Sigmoid colon (tissue), 6 donors: ENCODE measurements at regions not wholly inside any gene's neighbourhood (a gene's known extent, or its start where the extent isn't known, plus 50 kb on each side); places are given as distances from the start of the nearest gene placed in this dataset.
"Not testable (repeated sequence)": the region's sequence is repeated elsewhere in the genome, so short reads cannot be mapped to it uniquely, and the experiment has no call there.

Experiments used
- DNase-seq: peaks from one replicate; pipeline ENCODE4 v3.0.0-alpha.2; 2019
- H3K27ac ChIP-seq, 4 donors: fragments of 200-600 bp; sonication (generic); one replicate each; pipeline ENCODE4 v1.5.1; 2016 to 2019; ENCODE audit warnings: mild to moderate bottlenecking in 1 of 4
- H3K27me3 ChIP-seq, 3 donors: fragments of 200-600 bp; sonication (generic); one replicate each; pipeline ENCODE4 v1.5.1; 2019; ENCODE audit warnings: mild to moderate bottlenecking in 1 of 3
- H3K36me3 ChIP-seq, 4 donors: fragments of 200-600 bp; sonication (generic); one replicate each; pipeline ENCODE4 v1.5.1; 2016 to 2019
- H3K4me1 ChIP-seq, 4 donors: fragments of 200-600 bp; sonication (generic); one replicate each; pipeline ENCODE4 v1.5.1; 2017 to 2019
- H3K4me3 ChIP-seq, 4 donors: fragments of 200-600 bp; sonication (generic); one replicate each; pipeline ENCODE4 v1.5.1; 2017 to 2019; ENCODE audit warnings: mild to moderate bottlenecking in 2 of 4, moderate library complexity in 1 of 4
- H3K9me3 ChIP-seq, 4 donors: fragments of 200-600 bp in 3 of 4; sonication (generic) in 3 of 4; one replicate each; pipeline versions ENCODE4 v1.5.1 to v1.6.1; 2013 to 2019
- CTCF ChIP-seq, 4 experiments: fragments of 450-650 bp in 3 of 4; fragments of 200-600 bp in 1 of 4; IDR thresholded peaks; one replicate each; pipeline ENCODE4 v1.5.1; 2016 to 2019; ENCODE audit warnings: antibody characterized with exemption in 4 of 4, mild to moderate bottlenecking in 3 of 4, moderate library complexity in 2 of 4
- EP300 ChIP-seq, 4 donors: sonication (generic); formaldehyde crosslinking; IDR thresholded peaks; one replicate each; pipeline ENCODE4 v1.6.1; 2017; ENCODE audit warnings: antibody characterized with exemption in 4 of 4
- POLR2A ChIP-seq, 2 donors: fragments of 450-650 bp; IDR thresholded peaks; one replicate each; pipeline ENCODE4 v1.6.1; 2016; ENCODE audit warnings: antibody characterized with exemption in 2 of 2, mild to moderate bottlenecking in 2 of 2, moderate library complexity in 2 of 2
- POLR2AphosphoS5 ChIP-seq, 4 donors: sonication (generic); formaldehyde crosslinking; IDR thresholded peaks; one replicate each; pipeline ENCODE4 v1.6.1; 2017; ENCODE audit warnings: antibody characterized with exemption in 4 of 4
- WGBS, 2 donors: extraction: QIAGEN DNeasy Blood & Tissue Kit; methylation state at CpG; one replicate each; pipeline ENCODE4 v1.1.7; 2013; 5-methylcytosine and 5-hydroxymethylcytosine counted together
- intact Hi-C: fragments of 100-400 bp; cut with DNase I; formaldehyde crosslinking; loops from one replicate; pipeline ENCODE4 v1.15.1; 2023
- donor health status: healthy with polysubstance abuse.
- donor health status: healthy.

GRCh38 chr18:30601541-30601940, 441.0 kb downstream of the DSC3 start:
- Histone ChIP-seq H3K36me3 (no peaks in the 10 kb centered on the region), H3K4me3 (no peak overlapping the region), H3K27me3 (no peaks in the 10 kb centered on the region), H3K27ac (no peak overlapping the region), H3K4me1 (no peaks in the 10 kb centered on the region), H3K9me3 (no peaks in the 10 kb centered on the region)
- 36 to 78% methylated on average over 1 of the region's 1 CpG for WGBS, 2 donors
- intact Hi-C loops = no loop called here
- no peak for TF ChIP-seq POLR2AphosphoS5 (IDR thresholded peaks at IDR 0.05)
- TF ChIP-seq EP300 (IDR thresholded peaks at IDR 0.05) = no peak
- DNase-seq = no peak

- DNase-seq = no peak
- no peak for TF ChIP-seq POLR2AphosphoS5 (IDR thresholded peaks at IDR 0.05)
- TF ChIP-seq CTCF (IDR thresholded peaks at IDR 0.05) = no peak
- TF ChIP-seq EP300 (IDR thresholded peaks at IDR 0.05) = no peak
- TF ChIP-seq POLR2A (IDR thresholded peaks at IDR 0.05) = no peak
- Histone ChIP-seq H3K27ac (no peak overlapping the region), H3K4me1 (no peaks in the 10 kb centered on the region), H3K9me3 (no peaks in the 10 kb centered on the region), H3K27me3 (no peaks in the 10 kb centered on the region), H3K36me3 (no peaks in the 10 kb centered on the region), H3K4me3 (no peak overlapping the region)
- intact Hi-C loops = no loop called here
Measured at GRCh38 chr18:30597202-30597601, 445.3 kb downstream of the DSC3 start.

- no peak for DNase-seq
- no peak overlapping the region for H3K4me3 ChIP-seq
- no peak for TF ChIP-seq EP300 (IDR thresholded peaks at IDR 0.05)
- no peak for TF ChIP-seq POLR2A (IDR thresholded peaks at IDR 0.05)
- no peak for TF ChIP-seq POLR2AphosphoS5 (IDR thresholded peaks at IDR 0.05)
- TF ChIP-seq CTCF (IDR thresholded peaks at IDR 0.05) = no peak
- no peaks in the 10 kb centered on the region for H3K9me3 ChIP-seq
- H3K27ac ChIP-seq = no peak overlapping the region
- H3K4me1 ChIP-seq = no peaks in the 10 kb centered on the region
- H3K36me3 ChIP-seq = no peaks in the 10 kb centered on the region
- no peaks in the 10 kb centered on the region for H3K27me3 ChIP-seq
- intact Hi-C loops = no loop called here
Measured at GRCh38 chr18:30596635-30597034, 445.9 kb downstream of the DSC3 start.

DNA sequence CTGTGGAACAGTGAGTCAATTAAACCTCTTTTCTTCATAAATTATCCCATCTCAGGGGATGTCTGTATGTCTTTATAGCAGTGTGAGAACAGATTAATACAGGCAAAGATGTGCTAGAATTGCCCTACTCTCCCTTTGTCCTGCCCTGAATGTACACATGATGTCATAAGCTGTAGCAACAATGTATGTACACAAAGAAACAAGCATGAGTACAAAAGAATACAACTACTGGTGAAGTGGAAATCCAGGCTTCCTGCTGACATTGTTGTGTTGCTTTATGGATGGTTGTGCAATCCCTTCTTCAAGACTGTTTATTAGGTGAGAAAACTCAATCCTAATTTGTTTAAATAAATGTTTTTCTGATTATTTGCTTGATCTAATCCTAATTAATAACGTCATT, 446.6 kb downstream of the DSC3 start:
- no peaks in the 10 kb centered on the region for H3K27me3 ChIP-seq
- 85 to 94% methylated on average over 1 of the region's 1 CpG for WGBS, 2 donors
- intact Hi-C loops = no loop called here
- no peak overlapping the region for H3K27ac ChIP-seq
- no peaks in the 10 kb centered on the region for H3K36me3 ChIP-seq
- H3K4me1 ChIP-seq = no peaks in the 10 kb centered on the region
- H3K9me3 ChIP-seq = no peaks in the 10 kb centered on the region
- TF ChIP-seq POLR2AphosphoS5 (IDR thresholded peaks at IDR 0.05) = no peak
- TF ChIP-seq CTCF (IDR thresholded peaks at IDR 0.05) = no peak
- no peak for DNase-seq
- H3K4me3 ChIP-seq = no peak overlapping the region

DNA sequence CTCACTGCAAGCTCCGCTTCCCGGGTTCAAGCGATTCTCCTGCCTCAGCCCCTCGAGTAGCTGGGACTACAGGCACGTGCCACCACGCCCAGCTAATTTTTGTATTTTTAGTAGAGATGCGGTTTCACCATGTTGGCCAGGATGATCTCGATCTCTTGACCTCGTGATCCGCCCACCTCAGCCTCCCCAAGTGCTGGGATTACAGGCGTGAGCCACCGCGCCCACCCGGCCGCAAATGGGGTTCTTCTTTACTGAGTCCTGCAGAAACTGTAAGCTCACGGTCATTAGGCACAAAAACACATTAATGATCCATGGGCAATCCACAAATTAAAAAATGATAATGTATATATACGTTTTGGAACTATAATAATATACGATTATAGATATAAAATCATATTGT, 447.6 kb downstream of the DSC3 start:
- H3K4me3 ChIP-seq, H3K4me1 ChIP-seq, H3K27ac ChIP-seq, intact Hi-C loops, H3K36me3 ChIP-seq, DNase-seq, H3K27me3 ChIP-seq, H3K9me3 ChIP-seq: not testable (repeated sequence)
- WGBS, 2 donors = 90 to 95% methylated on average over 18 of the region's 18 CpGs

DNA sequence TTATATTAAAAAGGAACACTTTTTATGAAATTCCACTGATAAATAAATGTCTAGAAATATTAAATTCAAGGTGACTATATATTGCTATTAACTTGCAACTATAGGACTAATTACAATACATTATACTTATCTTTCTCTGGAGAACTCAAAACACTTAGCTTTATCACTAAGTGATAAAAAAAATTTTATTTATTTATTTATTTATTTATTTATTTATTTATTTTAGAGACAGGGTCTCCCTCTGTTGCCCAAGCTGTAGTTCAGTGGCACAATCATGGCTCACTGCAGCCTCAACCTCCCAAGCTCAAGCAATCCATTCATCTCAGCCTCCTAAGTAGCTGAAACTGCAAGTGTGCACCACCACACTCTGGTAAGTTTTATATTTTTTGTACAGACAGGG, 451.1 kb downstream of the DSC3 start:
- H3K4me1 ChIP-seq = no peaks in the 10 kb centered on the region
- TF ChIP-seq CTCF (IDR thresholded peaks at IDR 0.05) = no peak
- no peak for TF ChIP-seq POLR2AphosphoS5 (IDR thresholded peaks at IDR 0.05)
- no peak for TF ChIP-seq POLR2A (IDR thresholded peaks at IDR 0.05)
- TF ChIP-seq EP300 (IDR thresholded peaks at IDR 0.05) = no peak
- H3K27me3 ChIP-seq = no peaks in the 10 kb centered on the region
- H3K27ac ChIP-seq = no peak overlapping the region
- no peak for DNase-seq
- no peaks in the 10 kb centered on the region for H3K36me3 ChIP-seq
- intact Hi-C loops = no loop called here
- H3K4me3 ChIP-seq = no peak overlapping the region
- no peaks in the 10 kb centered on the region for H3K9me3 ChIP-seq
